Heart right ventricle (tissue), 16 donors: ENCODE measurements at regions not wholly inside any gene's neighbourhood (a gene's known extent, or its start where the extent isn't known, plus 50 kb on each side); places are given as distances from the start of the nearest gene placed in this dataset.

Source experiments
- ATAC-seq, 8 donors: fragments of 200-7000 bp; cut with Tn5 transposase; one replicate each; pipeline ENCODE4 v1.9.1; 2020; ENCODE audit warnings: mild to moderate bottlenecking in 8 of 8, moderate library complexity in 8 of 8, moderate number of reproducible peaks in 1 of 8
- DNase-seq, 2 donors: peaks; one replicate each; pipeline ENCODE4 v3.0.0-alpha.2; 2020
- H3K27ac ChIP-seq, 10 donors: fragments of 200-600 bp; sonication (generic) in 2 of 10; one replicate each; pipeline versions ENCODE4 v1.5.0 to v1.8.0; 2020 to 2022; ENCODE audit warnings: mild to moderate bottlenecking in 3 of 10
- H3K27me3 ChIP-seq, 7 donors: fragments of 200-600 bp; one replicate each; pipeline ENCODE4 v1.8.0; 2021 to 2022; ENCODE audit warnings: mild to moderate bottlenecking in 2 of 7
- H3K36me3 ChIP-seq, 9 donors: fragments of 200-600 bp; sonication (generic) in 1 of 9; one replicate each; pipeline versions ENCODE4 v1.5.0 to v1.8.0; 2020 to 2022; ENCODE audit warnings: mild to moderate bottlenecking in 2 of 9
- H3K4me1 ChIP-seq, 9 donors: fragments of 200-600 bp; sonication (generic) in 1 of 9; one replicate each; pipeline versions ENCODE4 v1.5.0 to v1.8.0; 2020 to 2022; ENCODE audit warnings: mild to moderate bottlenecking in 4 of 9
- H3K4me3 ChIP-seq, 10 donors: fragments of 200-600 bp; sonication (generic) in 2 of 10; one replicate each; pipeline versions ENCODE4 v1.5.0 to v1.8.0; 2020 to 2022; ENCODE audit warnings: mild to moderate bottlenecking in 7 of 10, moderate library complexity in 2 of 10
- H3K9me3 ChIP-seq, 11 donors: fragments of 200-600 bp in 10 of 11; sonication (generic) in 2 of 11; one replicate each; pipeline versions ENCODE4 v1.5.0 to v1.8.0; 2013 to 2022; ENCODE audit warnings: mild to moderate bottlenecking in 2 of 11, control low read depth in 1 of 11, moderate library complexity in 1 of 11
- WGBS, 2 donors: extraction: QIAGEN DNeasy Blood & Tissue Kit; methylation state at CpG; one replicate each; pipeline ENCODE4 v1.1.7; 2013; ENCODE audit warnings: inconsistent platforms in 1 of 2; 5-methylcytosine and 5-hydroxymethylcytosine counted together
- intact Hi-C, 10 donors: fragments of 100-400 bp; cut with DNase I; formaldehyde crosslinking; loops; one replicate each; pipeline versions ENCODE4 v1.11.1 to v1.14.2; 2022
- TF ChIP-seq, protein P1 (sequence below), 9 donors: fragments of 200-600 bp; sonication (generic) in 2 of 9; IDR thresholded peaks; one replicate each; pipeline versions ENCODE4 v1.5.0 to v1.8.0; 2021 to 2022; ENCODE audit warnings: antibody characterized with exemption in 9 of 9, mild to moderate bottlenecking in 5 of 9, moderate library complexity in 1 of 9
- donor health status: Arrhythmogenic right ventricular cardiomyopathy.
- donor health status: ischemic (EF 13 %, LVEDD 7.1; RV severe dilation, severe dysfunction).
- donor health status: healthy with polysubstance abuse.
- donor health status: DM: no; HTN: yes; CAD: no.
- donor health status: DM: no; HTN: no; CAD: no.
- donor health status: ischemic (EF 25% LVEDD 6.9; RV normal size, moderate dysfunction).
- donor health status: ischemic (EF 25% LVEDD 5.7; RV mildly dilated, moderate dysfunction).
- donor health status: healthy.
- donor health status: DM: yes; HTN: yes; CAD: no.
- donor health status: Ischemic cardiomyopathy.
- donor health status: ischemic (EF 35%, LVEDD 5.7; RV mildly dilated, moderate dysfunction).
- donor health status: nonischemic (EF 11% LVEDD 7.7; RV severe dilation, severe dysfunction).
- donor health status: DM: yes; HTN: yes; CAD: no.
- donor health status: PGD.
- donor health status: ischemic (EF 29% LVEDD 5.4; RV normal size, mild dysfunction).
- donor health status: nonischemic (EF 23%, LVEDD 6.1; RV moderate dilation, normal function).

DNA sequence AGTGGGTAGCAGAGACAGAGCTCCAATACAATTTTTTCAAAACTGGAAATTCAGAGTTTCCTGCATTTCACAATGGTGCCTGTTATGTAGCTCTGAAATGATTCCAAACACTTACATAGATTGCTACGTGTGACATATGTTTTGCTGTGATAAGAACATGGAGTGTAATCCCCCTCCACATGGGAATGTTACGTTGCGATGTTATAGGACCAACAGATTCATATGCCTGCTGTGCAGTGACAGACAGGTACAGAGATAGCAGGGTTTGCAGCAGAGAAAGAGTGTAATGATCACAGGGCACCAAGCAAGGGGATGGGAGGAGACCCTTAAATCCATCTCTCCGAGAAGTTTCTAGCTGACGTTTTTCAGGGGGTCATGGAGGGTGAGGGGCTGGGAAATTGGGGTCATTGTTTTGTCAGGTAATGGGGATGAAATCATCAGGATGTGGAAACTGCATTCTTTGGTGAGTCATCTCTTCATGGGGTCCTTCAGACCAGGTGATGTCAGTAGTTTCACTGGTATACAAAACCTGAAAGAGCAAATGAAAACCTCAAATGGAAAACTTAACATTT, 76.6 kb upstream of the OSBPL8 start:
- Histone ChIP-seq H3K27me3 (no peaks in the 10 kb centered on the region), H3K4me3 (no peak overlapping the region), H3K36me3 (no peaks in the 10 kb centered on the region), H3K9me3 (no peaks in the 10 kb centered on the region), H3K4me1 (peaks cover 0 to 24% (median 0%) of the 10 kb centered on the region in 9 donors), H3K27ac (no peak overlapping the region)
- ATAC-seq, result no peak
- intact Hi-C loops, result no loop called here
- TF ChIP-seq, protein P1, sequence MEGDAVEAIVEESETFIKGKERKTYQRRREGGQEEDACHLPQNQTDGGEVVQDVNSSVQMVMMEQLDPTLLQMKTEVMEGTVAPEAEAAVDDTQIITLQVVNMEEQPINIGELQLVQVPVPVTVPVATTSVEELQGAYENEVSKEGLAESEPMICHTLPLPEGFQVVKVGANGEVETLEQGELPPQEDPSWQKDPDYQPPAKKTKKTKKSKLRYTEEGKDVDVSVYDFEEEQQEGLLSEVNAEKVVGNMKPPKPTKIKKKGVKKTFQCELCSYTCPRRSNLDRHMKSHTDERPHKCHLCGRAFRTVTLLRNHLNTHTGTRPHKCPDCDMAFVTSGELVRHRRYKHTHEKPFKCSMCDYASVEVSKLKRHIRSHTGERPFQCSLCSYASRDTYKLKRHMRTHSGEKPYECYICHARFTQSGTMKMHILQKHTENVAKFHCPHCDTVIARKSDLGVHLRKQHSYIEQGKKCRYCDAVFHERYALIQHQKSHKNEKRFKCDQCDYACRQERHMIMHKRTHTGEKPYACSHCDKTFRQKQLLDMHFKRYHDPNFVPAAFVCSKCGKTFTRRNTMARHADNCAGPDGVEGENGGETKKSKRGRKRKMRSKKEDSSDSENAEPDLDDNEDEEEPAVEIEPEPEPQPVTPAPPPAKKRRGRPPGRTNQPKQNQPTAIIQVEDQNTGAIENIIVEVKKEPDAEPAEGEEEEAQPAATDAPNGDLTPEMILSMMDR (IDR thresholded peaks at IDR 0.05), result no peak
- WGBS, 2 donors, result 52 to 54% methylated on average over 5 of the region's 5 CpGs
- no peak for DNase-seq

DNA sequence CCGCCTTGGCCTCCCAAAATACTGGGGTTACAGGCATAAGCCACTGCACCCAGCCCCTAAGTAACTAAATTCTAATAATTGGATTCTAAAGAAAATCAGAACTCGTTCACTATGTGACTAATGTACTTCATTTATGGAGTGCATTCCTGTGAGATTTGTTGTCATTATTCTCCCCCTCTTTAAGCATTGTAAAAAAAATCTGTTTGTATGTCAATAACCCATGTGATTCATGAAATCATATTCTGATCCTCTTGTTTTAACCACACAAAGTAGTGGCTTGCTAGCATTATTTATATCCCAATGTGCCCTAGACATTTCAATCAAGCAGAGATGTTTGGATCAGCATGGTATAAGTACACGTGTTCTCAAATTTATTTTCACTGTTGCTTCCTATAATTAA, 78.2 kb upstream of the OSBPL8 start:
- H3K27me3 ChIP-seq, result no peaks in the 10 kb centered on the region
- intact Hi-C loops, result no loop called here
- no peak overlapping the region for H3K27ac ChIP-seq
- DNase-seq (no peak), ATAC-seq (no peak)
- H3K9me3 ChIP-seq, result no peaks in the 10 kb centered on the region
- 83 to 92% methylated on average over 3 of the region's 3 CpGs for WGBS, 2 donors
- TF ChIP-seq, protein P1 (IDR thresholded peaks at IDR 0.05), result no peak
- H3K36me3 ChIP-seq, result no peaks in the 10 kb centered on the region
- H3K4me1 ChIP-seq, result peaks cover 0 to 15% (median 0%) of the 10 kb centered on the region in 9 donors
- no peak overlapping the region for H3K4me3 ChIP-seq

DNA sequence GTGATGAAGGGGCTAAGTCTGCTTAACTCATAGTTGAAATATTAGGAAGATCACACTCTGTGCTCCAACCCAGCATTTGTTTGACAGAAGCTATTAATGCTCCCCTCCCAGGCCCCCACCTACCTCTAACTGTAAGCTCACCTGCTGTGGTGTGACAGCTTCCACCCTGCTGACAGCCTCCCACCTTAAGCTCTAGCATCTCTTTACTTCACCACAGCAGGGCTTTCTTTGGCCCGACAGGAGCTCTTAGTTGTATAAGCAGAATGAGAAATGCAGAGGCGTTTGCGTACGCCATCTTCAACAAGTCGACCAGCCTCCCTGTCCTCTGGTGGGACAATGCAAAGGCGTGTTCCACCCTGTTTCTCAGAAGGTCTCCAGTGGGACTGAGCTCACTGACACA, 80.1 kb upstream of the OSBPL8 start:
- Histone ChIP-seq H3K27me3 (no peaks in the 10 kb centered on the region), H3K27ac (no peak overlapping the region), H3K4me3 (no peak overlapping the region), H3K9me3 (no peaks in the 10 kb centered on the region), H3K36me3 (no peaks in the 10 kb centered on the region), H3K4me1 (peaks cover 0 to under 1% (median 0%) of the 10 kb centered on the region in 9 donors)
- WGBS, 2 donors, result 90 to 91% methylated on average over 6 of the region's 6 CpGs
- DNase-seq, result no peak
- ATAC-seq, result no peak
- TF ChIP-seq, protein P1 (IDR thresholded peaks at IDR 0.05), result no peak
- intact Hi-C loops, result no loop called here

DNA sequence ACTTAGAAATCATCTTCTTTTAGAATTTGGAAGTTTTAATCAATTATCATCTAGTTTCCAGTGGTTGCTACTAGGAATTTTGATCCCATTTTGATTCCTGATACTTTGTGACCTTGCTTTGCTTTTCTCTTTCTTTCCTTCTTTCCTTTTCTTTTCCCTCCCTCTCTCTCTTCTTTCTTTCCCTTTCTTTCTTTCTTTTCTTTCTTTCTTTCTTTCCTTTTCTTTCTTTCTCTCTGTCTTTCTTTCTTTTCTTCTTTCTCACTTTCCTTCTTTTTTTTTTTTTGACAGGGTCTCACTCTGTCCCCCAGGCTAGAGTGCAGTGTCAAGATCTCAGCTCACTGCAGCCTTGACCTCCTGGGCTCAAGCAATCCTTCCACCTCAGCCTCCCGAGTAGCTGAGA, 81.5 kb upstream of the OSBPL8 start:
- TF ChIP-seq, protein P1 (IDR thresholded peaks at IDR 0.05), result no peak
- intact Hi-C loops, result no loop called here
- Histone ChIP-seq H3K4me3 (no peak overlapping the region), H3K27me3 (no peaks in the 10 kb centered on the region), H3K27ac (no peak overlapping the region), H3K4me1 (no peaks in the 10 kb centered on the region), H3K36me3 (no peaks in the 10 kb centered on the region), H3K9me3 (no peaks in the 10 kb centered on the region)
- DNase-seq (no peak), ATAC-seq (no peak)
- WGBS, 2 donors, result 85 to 92% methylated on average over 1 of the region's 1 CpG
